Keratinocyte (primary cell): ENCODE measurements at regions not wholly inside any gene's neighbourhood (a gene's known extent, or its start where the extent isn't known, plus 50 kb on each side); places are given as distances from the start of the nearest gene placed in this dataset.

Source experiments
- EZH2 ChIP-seq: IDR thresholded peaks from one replicate; pipeline ENCODE4 v1.6.1; 2012; ENCODE audit warnings: inconsistent platforms, mild to moderate bottlenecking, low read length, moderate library complexity
- TF ChIP-seq, protein P1 (sequence below), 3 experiments: IDR thresholded peaks in 1 of 3; conservative IDR thresholded peaks in 1 of 3; optimal IDR thresholded peaks in 1 of 3; 2 replicates in 2 of 3; 3 replicates in 1 of 3; pipeline versions ENCODE3 to v1.5.1; 2011; ENCODE audit warnings: low read length in 3 of 3, mild to moderate bottlenecking in 3 of 3, moderate library complexity in 2 of 3, control low read depth in 1 of 3, inconsistent platforms in 1 of 3; ENCODE audit not compliant: insufficient read depth in 2 of 3; ENCODE audit errors: extremely low read depth in 1 of 3

GRCh38 chr4:18813055-18813454 lies 791.5 kb upstream of the LCORL start:
- TF ChIP-seq, protein P1, sequence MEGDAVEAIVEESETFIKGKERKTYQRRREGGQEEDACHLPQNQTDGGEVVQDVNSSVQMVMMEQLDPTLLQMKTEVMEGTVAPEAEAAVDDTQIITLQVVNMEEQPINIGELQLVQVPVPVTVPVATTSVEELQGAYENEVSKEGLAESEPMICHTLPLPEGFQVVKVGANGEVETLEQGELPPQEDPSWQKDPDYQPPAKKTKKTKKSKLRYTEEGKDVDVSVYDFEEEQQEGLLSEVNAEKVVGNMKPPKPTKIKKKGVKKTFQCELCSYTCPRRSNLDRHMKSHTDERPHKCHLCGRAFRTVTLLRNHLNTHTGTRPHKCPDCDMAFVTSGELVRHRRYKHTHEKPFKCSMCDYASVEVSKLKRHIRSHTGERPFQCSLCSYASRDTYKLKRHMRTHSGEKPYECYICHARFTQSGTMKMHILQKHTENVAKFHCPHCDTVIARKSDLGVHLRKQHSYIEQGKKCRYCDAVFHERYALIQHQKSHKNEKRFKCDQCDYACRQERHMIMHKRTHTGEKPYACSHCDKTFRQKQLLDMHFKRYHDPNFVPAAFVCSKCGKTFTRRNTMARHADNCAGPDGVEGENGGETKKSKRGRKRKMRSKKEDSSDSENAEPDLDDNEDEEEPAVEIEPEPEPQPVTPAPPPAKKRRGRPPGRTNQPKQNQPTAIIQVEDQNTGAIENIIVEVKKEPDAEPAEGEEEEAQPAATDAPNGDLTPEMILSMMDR (optimal IDR thresholded peaks at IDR 0.05 in 1 of 3, IDR thresholded peaks at IDR 0.05 in 1 of 3, conservative IDR thresholded peaks at IDR 0.05 in 1 of 3; ENCODE audit: extremely low read depth in 1 of 3, insufficient read depth in 2 of 3, low read length in 3 of 3): no peak
- no peak for TF ChIP-seq EZH2
